ENCODE measurements at regions not wholly inside any gene's neighbourhood (a gene's known extent, or its start where the extent isn't known, plus 50 kb on each side); places are given as distances from the start of the nearest gene placed in this dataset.

DNA sequence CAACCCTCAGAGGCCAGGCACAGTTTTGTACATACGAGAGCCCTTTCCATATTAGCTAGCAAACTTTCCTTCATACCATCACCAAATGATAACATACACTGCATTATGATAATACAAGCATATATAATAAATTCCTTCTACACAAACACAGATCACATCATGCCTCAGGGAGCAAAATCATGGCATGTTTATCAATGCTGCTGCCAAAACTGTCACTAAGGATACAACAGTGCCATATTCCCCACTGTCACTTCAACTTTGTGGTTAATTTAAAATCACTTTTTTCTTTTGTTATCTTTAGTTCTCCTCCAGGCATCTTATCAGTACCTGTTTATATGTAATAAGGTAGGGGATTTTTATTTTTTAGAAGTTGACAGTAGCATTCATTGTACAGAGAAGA is 196.3 kb downstream of the EPM2A start:
- Histone ChIP-seq H3K27ac (ENCODE audit: low read depth, low read length) (no peak overlapping the region), H3K36me3 (ENCODE audit: control insufficient read depth, insufficient read depth, low read length) (no peaks in the 10 kb centered on the region), H3K9ac (ENCODE audit: low read depth, low read length) (no peak overlapping the region), H3K9me3 (ENCODE audit: control insufficient read depth, insufficient read depth, low read length) (no peaks in the 10 kb centered on the region), H3K4me3 (ENCODE audit: low read depth, low read length) (no peak overlapping the region), H3K27me3 (ENCODE audit: control insufficient read depth, insufficient read depth, low read length) (peaks cover 28% of the 10 kb centered on the region), H3K4me1 (ENCODE audit: control insufficient read depth, insufficient read depth, low read length) (no peaks in the 10 kb centered on the region)

DNA sequence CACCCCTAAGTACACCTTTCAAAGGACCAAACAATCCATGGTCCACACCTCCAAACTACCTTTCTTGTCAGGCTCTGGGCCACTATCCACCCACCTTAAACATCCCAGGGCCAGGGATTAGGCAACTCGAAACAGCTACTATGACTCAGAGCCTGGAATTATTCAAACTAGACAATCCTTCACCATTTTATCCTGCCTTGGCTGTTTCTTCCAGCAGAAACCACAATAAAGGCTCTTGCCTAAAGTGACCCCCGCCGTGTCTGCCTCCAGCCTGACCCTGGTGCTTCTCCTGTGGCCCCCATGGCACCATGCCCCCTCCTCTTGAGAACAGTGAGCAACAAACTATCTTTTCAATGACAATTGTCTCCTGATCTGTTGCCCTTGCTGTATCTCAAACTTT is 195.5 kb downstream of the EPM2A start:
- no peaks in the 10 kb centered on the region for H3K4me1 ChIP-seq (ENCODE audit: control insufficient read depth, insufficient read depth, low read length)
- no peaks in the 10 kb centered on the region for H3K9me3 ChIP-seq (ENCODE audit: control insufficient read depth, insufficient read depth, low read length)
- no peak overlapping the region for H3K27ac ChIP-seq (ENCODE audit: low read depth, low read length)
- no peak overlapping the region for H3K4me3 ChIP-seq (ENCODE audit: low read depth, low read length)
- H3K36me3 ChIP-seq (ENCODE audit: control insufficient read depth, insufficient read depth, low read length): no peaks in the 10 kb centered on the region
- H3K9ac ChIP-seq (ENCODE audit: low read depth, low read length): no peak overlapping the region
- H3K27me3 ChIP-seq (ENCODE audit: control insufficient read depth, insufficient read depth, low read length): peaks cover 20% of the 10 kb centered on the region

DNA sequence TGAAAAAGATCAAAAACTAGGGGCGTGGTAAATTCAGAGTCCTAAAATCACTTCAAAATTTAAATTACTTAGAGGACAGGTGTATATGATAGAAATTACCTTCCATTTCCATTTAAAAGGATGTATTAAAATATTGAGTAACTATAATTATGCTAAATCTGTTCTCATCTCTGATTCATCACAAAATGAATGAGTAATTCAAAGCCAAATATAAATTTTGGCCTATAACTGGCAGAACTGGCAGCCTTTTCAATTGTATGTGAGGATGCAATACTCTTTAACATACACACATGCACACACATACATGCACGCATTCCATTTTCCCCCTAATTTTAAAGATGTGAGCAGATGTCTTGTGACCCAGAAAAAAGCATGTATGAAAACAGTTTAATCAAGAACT is 194.6 kb downstream of the EPM2A start:
- Histone ChIP-seq H3K27ac (ENCODE audit: low read depth, low read length) (no peak overlapping the region), H3K36me3 (ENCODE audit: control insufficient read depth, insufficient read depth, low read length) (no peaks in the 10 kb centered on the region), H3K27me3 (ENCODE audit: control insufficient read depth, insufficient read depth, low read length) (peaks cover 11% of the 10 kb centered on the region), H3K9me3 (ENCODE audit: control insufficient read depth, insufficient read depth, low read length) (no peaks in the 10 kb centered on the region), H3K4me1 (ENCODE audit: control insufficient read depth, insufficient read depth, low read length) (no peaks in the 10 kb centered on the region), H3K9ac (ENCODE audit: low read depth, low read length) (no peak overlapping the region), H3K4me3 (ENCODE audit: low read depth, low read length) (no peak overlapping the region)

DNA sequence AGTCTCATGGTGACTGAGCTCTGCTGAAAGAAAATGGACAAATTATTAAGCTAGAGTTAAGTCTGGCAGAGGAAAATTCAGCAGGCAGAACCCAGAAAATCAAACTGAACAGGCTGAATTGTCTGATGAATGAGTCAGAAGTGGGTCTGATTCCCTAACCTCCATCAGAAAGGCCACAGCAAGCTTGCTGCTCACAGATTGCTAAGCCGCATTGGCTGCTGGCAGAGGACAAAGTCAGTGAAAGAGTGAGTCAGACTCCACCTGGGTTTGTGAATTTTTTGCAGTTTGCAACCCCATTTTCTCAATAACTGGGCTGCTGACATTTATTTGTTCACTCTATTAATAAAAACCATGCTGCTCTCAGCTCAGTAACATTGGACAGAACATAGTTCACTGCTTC is 191.3 kb downstream of the EPM2A start:
- H3K9me3 ChIP-seq (ENCODE audit: control insufficient read depth, insufficient read depth, low read length): no peaks in the 10 kb centered on the region
- no peak overlapping the region for H3K4me3 ChIP-seq (ENCODE audit: low read depth, low read length)
- H3K27me3 ChIP-seq (ENCODE audit: control insufficient read depth, insufficient read depth, low read length): peaks cover 4% of the 10 kb centered on the region; the same call in 1 of the 2 replicates
- no peak overlapping the region for H3K27ac ChIP-seq (ENCODE audit: low read depth, low read length)
- no peak overlapping the region for H3K9ac ChIP-seq (ENCODE audit: low read depth, low read length)
- no peaks in the 10 kb centered on the region for H3K4me1 ChIP-seq (ENCODE audit: control insufficient read depth, insufficient read depth, low read length)
- H3K36me3 ChIP-seq (ENCODE audit: control insufficient read depth, insufficient read depth, low read length): no peaks in the 10 kb centered on the region

DNA sequence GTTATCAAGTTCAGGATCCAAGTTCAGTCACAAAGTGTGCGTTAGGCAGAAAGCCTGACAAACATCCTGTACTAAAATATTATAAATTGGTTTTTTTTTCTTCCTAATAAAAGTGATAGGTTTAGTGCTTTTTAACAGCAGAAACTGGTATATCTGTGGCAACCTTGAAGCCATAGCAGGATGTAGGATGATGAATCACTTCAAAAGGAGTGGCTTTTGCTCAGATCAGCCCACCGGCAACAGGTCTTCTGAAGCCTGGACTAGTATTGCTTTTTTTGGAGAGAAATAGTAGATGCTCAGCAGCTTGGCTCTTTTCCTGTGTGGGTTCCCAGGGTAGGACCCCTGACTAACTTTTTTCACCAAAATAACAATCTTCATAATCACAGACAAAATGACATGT is 190.8 kb downstream of the EPM2A start:
- peaks cover 4% of the 10 kb centered on the region; the same call in 1 of the 2 replicates for H3K27me3 ChIP-seq (ENCODE audit: control insufficient read depth, insufficient read depth, low read length)
- no peaks in the 10 kb centered on the region for H3K36me3 ChIP-seq (ENCODE audit: control insufficient read depth, insufficient read depth, low read length)
- no peak overlapping the region for H3K27ac ChIP-seq (ENCODE audit: low read depth, low read length)
- no peaks in the 10 kb centered on the region for H3K9me3 ChIP-seq (ENCODE audit: control insufficient read depth, insufficient read depth, low read length)
- no peaks in the 10 kb centered on the region for H3K4me1 ChIP-seq (ENCODE audit: control insufficient read depth, insufficient read depth, low read length)
- no peak overlapping the region for H3K9ac ChIP-seq (ENCODE audit: low read depth, low read length)
- no peak overlapping the region for H3K4me3 ChIP-seq (ENCODE audit: low read depth, low read length)

DNA sequence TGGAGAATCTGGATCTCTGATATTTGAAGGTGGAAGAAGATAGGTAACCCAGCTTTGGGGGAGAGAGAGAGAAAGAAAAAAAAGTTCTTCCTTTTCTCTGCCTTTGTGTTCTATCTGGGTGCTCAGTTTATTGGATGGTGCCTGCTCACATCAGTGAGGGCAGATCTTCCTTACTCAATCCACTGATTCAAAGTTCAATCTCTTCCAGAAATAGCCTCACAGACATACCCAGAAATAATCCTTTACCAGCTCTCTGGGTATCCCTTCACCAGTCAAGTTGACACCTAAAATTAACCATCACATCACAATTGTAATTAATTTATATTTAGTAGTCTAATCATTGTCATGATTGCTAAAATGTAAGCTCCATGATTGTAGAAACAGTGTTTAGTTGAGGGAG is 189.1 kb downstream of the EPM2A start:
- H3K27me3 ChIP-seq (ENCODE audit: control insufficient read depth, insufficient read depth, low read length): no peaks in the 10 kb centered on the region
- H3K4me3 ChIP-seq (ENCODE audit: low read depth, low read length): no peak overlapping the region
- H3K4me1 ChIP-seq (ENCODE audit: control insufficient read depth, insufficient read depth, low read length): no peaks in the 10 kb centered on the region
- no peaks in the 10 kb centered on the region for H3K36me3 ChIP-seq (ENCODE audit: control insufficient read depth, insufficient read depth, low read length)
- no peak overlapping the region for H3K9ac ChIP-seq (ENCODE audit: low read depth, low read length)
- H3K27ac ChIP-seq (ENCODE audit: low read depth, low read length): no peak overlapping the region
- no peaks in the 10 kb centered on the region for H3K9me3 ChIP-seq (ENCODE audit: control insufficient read depth, insufficient read depth, low read length)

DNA sequence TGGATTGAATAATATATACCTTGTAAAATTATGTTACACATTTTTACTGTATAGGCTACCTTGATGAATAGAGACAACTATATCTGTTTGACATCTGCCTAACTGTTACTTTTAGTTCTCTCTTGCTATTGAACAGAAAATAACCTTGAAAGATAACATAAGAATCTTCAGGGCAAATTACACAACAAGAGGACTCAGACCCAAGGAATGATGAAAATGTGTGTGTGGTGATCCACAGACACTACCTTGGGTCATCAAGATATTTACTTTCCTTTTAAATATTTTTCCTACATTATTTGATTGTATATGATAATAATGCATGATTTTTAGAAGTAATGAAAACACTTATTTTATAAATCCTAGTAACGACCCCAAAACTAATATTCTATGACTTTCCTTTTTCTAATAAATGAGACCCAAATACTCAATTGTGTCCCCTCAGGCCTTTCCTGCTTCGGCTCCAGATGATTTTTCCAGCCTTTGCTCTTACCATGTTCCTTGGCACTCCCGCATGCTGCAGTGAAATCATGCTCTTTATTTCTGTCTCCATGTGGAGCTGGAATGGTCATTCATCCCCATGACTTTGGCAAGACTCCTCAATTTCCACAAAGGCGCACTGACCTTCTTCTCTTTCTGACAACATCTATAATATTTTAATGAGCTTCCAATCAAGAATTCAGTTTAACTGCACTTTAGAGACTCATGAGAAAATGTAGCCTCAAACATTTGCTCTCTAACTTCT is 187.6 kb downstream of the EPM2A start:
- Histone ChIP-seq H3K36me3 (ENCODE audit: control insufficient read depth, insufficient read depth, low read length) (no peaks in the 10 kb centered on the region), H3K4me1 (ENCODE audit: control insufficient read depth, insufficient read depth, low read length) (no peaks in the 10 kb centered on the region), H3K27me3 (ENCODE audit: control insufficient read depth, insufficient read depth, low read length) (no peaks in the 10 kb centered on the region), H3K27ac (ENCODE audit: low read depth, low read length) (no peak overlapping the region), H3K4me3 (ENCODE audit: low read depth, low read length) (no peak overlapping the region), H3K9ac (ENCODE audit: low read depth, low read length) (no peak overlapping the region), H3K9me3 (ENCODE audit: control insufficient read depth, insufficient read depth, low read length) (no peaks in the 10 kb centered on the region)

DNA sequence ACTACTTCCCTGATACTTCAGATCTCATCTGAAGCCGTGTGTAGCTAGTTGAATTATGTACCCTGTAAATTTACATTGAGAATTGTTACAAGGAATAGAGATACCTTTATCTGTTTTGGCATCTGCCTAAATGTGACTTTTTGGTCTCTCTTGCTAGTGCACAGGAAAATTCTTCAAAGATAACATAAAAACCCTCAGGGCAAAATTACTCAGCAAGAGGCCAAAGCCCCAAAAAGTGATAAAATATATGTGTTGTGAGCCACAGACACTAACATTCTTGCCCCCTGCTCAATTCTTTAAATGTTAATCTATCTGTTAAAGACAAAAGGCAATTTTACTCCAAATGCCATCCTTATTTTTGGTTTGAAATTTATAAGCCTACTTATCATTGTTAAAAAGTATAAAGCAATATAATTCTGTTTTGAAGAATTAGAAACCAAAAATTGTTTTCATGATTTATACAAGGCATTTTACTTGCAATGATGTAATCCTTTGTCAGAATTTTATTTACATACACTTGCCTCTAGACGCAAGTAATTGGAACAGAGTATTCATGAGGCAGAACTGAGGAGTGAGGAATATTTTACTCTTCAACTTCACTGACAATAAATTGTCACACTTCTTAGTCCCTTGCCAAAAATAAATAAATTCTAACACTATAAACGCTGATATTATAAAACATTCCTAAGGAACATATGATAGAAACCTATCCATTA is 186.2 kb downstream of the EPM2A start:
- no peaks in the 10 kb centered on the region for H3K9me3 ChIP-seq (ENCODE audit: control insufficient read depth, insufficient read depth, low read length)
- H3K36me3 ChIP-seq (ENCODE audit: control insufficient read depth, insufficient read depth, low read length): no peaks in the 10 kb centered on the region
- no peak overlapping the region for H3K9ac ChIP-seq (ENCODE audit: low read depth, low read length)
- H3K27me3 ChIP-seq (ENCODE audit: control insufficient read depth, insufficient read depth, low read length): no peaks in the 10 kb centered on the region
- no peak overlapping the region for H3K4me3 ChIP-seq (ENCODE audit: low read depth, low read length)
- no peak overlapping the region for H3K27ac ChIP-seq (ENCODE audit: low read depth, low read length)
- H3K4me1 ChIP-seq (ENCODE audit: control insufficient read depth, insufficient read depth, low read length): no peaks in the 10 kb centered on the region

DNA sequence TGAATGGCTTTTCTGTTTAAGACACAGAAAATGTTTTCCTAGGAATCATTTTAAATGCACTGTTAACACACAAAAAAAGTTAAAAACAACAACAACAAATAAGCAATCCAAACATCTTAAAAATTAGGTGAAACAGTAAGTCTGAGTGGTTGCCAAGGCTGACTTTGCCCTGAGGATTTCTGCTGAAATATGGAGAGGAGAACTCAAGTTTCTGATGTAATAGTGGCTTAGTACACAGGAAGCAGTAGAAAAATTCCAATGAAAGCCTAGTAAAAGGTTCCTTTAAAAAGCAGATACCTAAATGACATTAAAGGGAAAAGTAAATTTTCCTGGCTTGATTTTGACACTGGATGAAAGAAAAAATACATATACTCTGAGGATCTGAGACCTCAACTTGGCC is 184.2 kb downstream of the EPM2A start:
- Histone ChIP-seq H3K9ac (ENCODE audit: low read depth, low read length) (no peak overlapping the region), H3K27me3 (ENCODE audit: control insufficient read depth, insufficient read depth, low read length) (no peaks in the 10 kb centered on the region), H3K4me3 (ENCODE audit: low read depth, low read length) (no peak overlapping the region), H3K36me3 (ENCODE audit: control insufficient read depth, insufficient read depth, low read length) (no peaks in the 10 kb centered on the region), H3K27ac (ENCODE audit: low read depth, low read length) (no peak overlapping the region), H3K4me1 (ENCODE audit: control insufficient read depth, insufficient read depth, low read length) (peaks cover 5% of the 10 kb centered on the region; the same call in 1 of the 2 replicates), H3K9me3 (ENCODE audit: control insufficient read depth, insufficient read depth, low read length) (no peaks in the 10 kb centered on the region)

DNA sequence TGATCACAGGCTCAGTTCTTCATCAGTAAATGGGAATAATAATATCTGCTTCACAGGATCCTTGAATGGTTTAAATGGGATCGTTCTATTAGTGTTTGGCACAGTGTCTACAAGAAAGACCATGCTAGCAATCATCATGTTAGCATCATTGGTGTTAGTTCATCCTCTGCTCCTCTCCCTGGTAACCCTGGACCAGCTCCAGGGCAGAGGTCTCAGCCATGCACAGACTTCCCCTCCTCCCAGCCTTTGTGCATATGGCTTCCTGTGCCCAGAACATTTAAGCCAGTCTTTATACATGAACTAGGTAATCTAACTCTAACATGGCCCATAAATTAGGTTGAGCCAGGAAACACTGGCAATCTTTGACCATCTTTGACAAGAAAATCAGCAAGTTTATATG is 180.2 kb downstream of the EPM2A start:
- Histone ChIP-seq H3K9ac (ENCODE audit: low read depth, low read length) (no peak overlapping the region), H3K9me3 (ENCODE audit: control insufficient read depth, insufficient read depth, low read length) (no peaks in the 10 kb centered on the region), H3K4me1 (ENCODE audit: control insufficient read depth, insufficient read depth, low read length) (peaks cover 5% of the 10 kb centered on the region; the same call in 1 of the 2 replicates), H3K27me3 (ENCODE audit: control insufficient read depth, insufficient read depth, low read length) (no peaks in the 10 kb centered on the region), H3K27ac (ENCODE audit: low read depth, low read length) (no peak overlapping the region), H3K4me3 (ENCODE audit: low read depth, low read length) (no peak overlapping the region), H3K36me3 (ENCODE audit: control insufficient read depth, insufficient read depth, low read length) (no peaks in the 10 kb centered on the region)

DNA sequence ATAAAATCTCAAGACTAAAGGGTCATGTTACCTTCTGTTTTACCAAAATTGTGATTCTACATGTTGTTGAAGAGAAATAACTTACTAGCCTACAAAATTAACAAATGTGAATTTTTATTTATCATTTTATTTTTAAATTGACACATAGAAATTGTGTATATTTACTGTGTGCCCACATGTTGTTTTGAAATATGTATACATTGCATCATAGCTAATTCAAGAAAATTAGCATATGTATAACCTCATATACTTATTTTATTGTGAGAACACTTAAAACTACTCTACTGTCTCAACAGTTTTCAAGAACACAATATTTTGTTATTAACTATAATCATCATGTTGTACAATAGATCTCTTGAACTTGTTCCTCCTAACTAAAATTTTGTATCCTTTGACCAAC is 177.8 kb downstream of the EPM2A start:
- Histone ChIP-seq H3K27me3 (ENCODE audit: control insufficient read depth, insufficient read depth, low read length) (no peaks in the 10 kb centered on the region), H3K27ac (ENCODE audit: low read depth, low read length) (no peak overlapping the region), H3K4me3 (ENCODE audit: low read depth, low read length) (no peak overlapping the region), H3K36me3 (ENCODE audit: control insufficient read depth, insufficient read depth, low read length) (no peaks in the 10 kb centered on the region), H3K9ac (ENCODE audit: low read depth, low read length) (no peak overlapping the region), H3K4me1 (ENCODE audit: control insufficient read depth, insufficient read depth, low read length) (peaks cover 5% of the 10 kb centered on the region; the same call in 1 of the 2 replicates), H3K9me3 (ENCODE audit: control insufficient read depth, insufficient read depth, low read length) (no peaks in the 10 kb centered on the region)

Data from HUES48 (cell line).